Activated CD8-positive, alpha-beta memory T cell treated with anti-CD3 and anti-CD28 coated beads, Interleukin-2, amount 50 U/mL, for 4 hours (primary cell): ENCODE measurements at regions not wholly inside any gene's neighbourhood (a gene's known extent, or its start where the extent isn't known, plus 50 kb on each side); places are given as distances from the start of the nearest gene placed in this dataset.

Source experiments
- DNase-seq: peaks from one replicate; pipeline ENCODE4 v3.0.0-alpha.2; 2020

DNA sequence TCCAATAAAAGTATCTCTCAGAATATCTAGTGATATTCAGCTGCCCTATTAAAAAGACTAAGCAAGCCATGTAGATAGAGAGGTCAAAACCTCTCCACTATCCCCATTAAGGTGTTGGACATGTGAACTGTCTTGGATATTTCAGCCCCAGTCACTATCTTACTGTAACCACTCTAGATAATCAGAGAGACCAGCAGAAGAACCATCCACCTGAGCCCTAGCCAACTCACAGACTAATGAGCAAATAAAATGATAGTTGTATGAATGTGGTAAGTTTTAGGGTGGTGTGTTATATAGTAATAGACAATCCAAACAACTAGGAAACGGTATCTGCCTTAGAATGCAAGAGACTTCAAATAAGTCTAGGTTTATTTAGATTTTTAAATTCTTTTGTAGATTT is 268.6 kb upstream of the KLF14 start:
- no peak for DNase-seq

DNA sequence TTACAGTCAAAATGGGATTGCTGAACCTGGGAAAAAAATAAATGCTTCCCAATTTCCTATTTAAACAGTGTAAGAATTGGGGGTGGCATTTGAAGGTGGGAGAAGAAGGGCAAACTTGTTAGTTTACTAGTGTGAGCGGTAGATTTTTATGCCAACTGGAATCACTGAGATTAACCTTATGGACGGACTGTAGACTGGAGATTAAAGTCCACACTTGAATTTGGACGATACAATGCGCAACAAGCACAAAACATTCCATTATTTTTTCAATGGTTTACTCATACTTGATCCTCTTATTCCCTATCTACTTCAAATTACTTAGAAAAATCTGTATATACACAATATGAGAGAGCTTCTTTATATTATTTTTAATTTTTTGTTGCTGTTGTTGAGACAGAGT is 269.6 kb upstream of the KLF14 start:
- no peak for DNase-seq

DNA sequence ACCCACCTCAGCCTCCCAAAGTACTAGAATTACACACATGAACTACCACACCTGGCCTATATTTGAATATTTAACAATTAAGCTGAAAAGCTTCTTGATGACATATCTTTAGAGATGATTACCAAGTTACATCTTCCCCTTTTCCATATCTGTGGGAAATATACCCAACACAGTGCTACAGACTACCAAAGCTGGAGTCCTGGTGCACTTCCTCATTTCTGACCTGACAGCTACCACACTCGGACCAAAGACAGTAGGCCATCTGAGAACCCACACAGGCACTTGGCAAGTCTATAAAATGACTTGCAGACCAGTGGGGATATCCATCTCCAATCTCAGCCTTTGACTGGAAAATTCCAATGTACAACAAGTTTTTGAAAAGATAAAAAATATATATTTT is 270.4 kb upstream of the KLF14 start:
- no peak for DNase-seq

DNA sequence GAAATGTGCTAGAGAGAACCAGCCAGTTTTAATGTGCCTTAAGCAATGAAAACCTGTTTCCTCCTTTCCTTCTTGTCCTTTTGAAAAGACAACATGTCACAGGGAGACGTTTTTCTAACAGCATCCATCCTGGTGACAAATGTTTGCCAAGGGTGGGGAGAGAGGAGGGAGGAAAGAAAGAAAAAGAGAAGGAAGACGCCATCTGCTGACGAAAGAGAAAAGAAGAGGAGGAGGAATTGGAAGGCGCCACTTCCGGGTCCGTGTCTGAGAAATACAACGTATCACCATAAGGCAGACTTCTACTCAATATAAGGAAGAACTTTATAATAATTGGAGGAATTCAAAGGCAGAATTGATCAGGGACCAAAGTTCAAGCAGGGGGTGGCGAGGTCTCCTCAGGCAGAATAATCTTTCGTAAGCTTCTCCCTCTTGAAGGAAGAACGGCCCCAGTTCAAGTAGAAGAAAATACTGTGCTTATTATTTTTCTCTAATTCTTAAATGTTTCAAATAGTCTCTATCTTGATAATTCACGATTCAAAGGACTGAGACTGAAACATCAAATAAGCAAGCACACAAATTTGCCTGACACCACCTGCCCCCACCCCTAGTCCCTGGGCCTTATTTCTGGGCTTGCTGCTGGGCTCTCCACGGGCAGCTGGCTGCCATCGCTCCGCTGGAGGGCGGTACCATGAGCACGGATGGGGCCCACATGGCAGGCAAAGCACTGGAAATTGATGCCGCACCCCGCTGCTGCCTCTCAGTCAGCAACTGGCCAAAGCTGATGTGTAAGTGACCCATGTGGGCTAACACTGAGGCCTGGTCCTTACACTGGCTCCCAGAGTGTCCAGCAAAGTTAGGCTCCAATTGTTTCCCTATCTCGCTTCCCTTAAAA is 273.7 kb upstream of the KLF14 start:
- DNase-seq: peak; percentile 53

DNA sequence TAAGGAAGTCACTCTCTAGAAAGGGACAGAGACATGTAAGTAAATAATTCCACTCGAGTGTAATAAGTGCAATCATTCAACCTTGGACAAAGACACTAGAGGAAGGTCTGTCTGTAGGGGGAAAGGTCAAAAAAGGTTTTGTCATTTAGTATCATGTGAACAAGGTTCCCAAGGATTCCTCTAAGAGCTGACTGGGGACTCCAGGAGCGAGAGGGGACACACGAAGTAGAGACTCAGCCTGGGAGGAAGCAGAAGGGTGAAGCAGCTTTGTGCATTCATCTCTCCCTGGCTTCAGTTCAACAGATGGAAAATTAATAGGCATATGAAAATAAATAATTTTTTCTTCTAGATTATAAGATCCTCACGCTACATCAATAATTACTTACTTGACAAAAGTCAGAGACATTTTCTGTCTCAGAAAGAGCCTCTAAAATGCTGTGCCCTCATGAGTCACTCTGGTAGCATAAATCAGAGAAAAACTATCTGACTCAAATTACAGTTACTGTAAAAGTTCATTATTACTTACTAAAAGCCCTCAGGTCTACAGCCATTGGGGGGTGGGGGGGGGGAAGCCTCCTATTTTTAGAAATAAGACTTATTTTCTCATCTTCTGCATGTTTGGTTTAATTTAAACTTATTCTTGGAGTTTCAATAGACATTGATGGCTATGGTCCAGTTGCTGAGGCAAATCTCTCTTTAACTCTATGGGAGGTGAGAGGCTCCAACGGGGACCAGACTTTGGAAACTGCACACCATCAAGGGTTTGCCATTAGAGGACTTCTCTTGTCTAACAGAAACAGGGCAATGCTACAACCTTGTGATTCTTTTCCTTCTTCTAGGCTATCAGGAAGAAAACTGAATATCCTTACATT is 275.1 kb upstream of the KLF14 start:
- DNase-seq: no peak

DNA sequence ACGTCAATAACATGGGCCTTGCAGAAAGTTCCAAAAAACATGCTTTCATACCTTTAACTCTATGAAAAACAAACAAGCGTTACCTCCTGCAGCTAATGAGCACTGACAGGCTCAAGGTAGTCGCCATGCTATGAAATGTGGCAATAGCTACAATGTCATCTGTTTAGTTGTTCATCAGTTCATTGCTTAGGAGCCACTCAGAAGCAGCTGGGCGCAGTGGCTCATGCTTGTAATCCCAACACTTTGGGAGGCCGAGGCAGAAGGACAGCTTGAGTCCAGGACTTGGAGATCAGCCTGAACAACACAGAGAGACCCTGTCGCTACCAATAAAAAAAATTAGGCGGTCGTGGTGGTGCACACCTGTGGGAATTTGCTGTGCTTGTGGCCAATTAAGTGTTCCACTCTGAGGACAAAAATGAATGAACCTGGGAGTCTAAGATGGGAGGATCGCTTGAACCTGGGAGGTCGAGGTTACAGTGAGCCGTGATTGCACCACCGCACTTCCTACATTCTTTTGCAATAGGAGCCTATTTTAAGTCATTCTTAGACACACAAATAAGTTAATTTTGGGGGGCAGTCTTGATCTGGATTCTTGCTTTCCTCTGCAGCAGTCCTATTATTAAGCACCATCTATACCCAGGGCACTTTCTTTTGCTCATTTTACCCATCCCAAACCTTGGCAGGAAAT is 276.2 kb upstream of the KLF14 start:
- DNase-seq: no peak

DNA sequence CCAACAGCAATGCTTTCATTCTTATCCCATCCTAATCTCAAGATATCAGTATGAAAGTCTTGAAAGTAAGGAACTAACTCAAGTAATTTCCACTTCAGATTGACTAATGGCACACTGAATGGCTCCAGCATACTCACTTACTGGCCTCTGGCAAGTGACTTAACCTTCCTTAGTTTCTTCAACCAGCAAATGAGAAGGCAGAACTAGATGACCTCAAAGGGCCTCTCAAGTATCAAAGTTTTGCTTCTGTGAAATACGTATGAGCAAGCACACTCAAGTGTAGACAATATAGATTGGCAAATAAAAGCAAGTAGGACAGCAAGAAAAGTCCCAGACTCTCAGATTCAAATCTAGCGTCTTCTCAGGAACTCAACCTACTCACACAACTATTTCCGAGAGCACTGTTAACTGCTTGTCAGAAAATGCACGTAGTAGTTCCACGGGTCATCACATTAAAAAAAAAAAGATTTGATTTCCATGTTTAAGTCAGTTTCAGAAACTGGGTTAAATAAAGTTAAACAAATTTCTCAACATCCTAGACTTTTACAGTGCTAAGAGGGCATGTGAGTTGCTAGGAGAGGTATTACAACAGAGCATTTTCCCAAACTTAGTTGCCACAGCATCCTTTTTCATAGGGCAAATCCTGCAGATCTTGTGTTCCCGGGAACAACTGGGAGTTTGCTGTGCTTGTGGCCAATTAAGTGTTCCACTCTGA is 276.9 kb upstream of the KLF14 start:
- no peak for DNase-seq

DNA sequence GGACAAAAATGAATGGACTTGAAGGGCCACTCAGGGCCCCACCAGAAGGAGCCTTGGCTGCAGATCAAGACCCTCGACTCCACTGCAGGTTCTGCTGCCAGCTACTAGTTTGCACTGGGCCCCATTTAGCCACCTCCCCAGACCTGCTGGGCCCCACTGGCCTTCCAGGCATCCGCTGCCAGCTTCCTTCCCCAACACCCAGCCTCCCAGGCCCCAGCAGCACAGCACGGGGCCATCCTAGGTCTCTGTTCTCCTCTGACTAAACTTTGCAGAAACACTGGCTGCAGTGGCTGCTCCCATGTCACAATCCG is 277.4 kb upstream of the KLF14 start:
- DNase-seq: no peak

DNA sequence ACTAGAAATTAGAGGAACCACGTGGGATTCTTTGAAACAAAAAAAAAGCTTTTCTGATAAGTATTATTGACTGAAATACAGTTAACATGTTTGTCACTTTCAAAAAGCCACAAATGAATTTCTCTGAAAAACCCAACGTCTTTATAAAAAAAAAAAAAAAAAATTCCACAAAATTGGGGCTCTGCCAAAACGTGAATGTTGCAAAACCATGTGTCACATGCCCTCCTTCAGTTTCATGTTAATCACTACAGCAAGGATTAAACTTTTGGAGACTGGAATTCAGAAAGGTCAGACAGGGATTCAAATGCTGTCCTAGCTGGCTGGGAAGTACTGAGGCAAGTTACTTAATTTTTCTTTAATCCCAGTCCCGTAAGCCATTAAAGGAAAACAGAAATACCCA is 278.0 kb upstream of the KLF14 start:
- no peak for DNase-seq

DNA sequence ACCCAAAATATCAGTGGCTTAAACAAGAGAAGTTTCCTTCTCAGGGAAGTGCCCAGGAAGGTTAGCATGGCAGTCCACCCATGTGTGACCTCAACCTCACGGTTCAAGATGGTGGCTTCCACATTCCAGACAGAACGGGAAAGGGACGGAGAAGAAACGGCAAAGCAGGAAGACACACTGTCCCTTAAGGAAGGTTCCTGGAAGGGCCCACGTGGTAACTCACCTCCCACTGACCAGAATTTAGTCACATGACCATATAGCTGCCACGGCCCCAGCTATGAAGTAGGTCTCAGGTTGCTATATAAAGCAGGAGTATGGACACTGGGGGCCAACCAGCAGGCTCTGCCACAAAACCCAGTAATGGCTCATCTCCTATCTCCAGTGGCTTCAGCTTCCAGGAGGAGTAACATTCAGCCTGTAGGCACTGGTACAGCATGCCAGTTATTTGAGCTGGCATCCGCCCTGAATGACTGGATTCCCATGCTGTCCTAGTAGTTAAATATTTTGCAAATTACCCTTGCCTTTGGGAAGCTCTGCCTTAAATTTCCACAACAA is 278.5 kb upstream of the KLF14 start:
- no peak for DNase-seq

DNA sequence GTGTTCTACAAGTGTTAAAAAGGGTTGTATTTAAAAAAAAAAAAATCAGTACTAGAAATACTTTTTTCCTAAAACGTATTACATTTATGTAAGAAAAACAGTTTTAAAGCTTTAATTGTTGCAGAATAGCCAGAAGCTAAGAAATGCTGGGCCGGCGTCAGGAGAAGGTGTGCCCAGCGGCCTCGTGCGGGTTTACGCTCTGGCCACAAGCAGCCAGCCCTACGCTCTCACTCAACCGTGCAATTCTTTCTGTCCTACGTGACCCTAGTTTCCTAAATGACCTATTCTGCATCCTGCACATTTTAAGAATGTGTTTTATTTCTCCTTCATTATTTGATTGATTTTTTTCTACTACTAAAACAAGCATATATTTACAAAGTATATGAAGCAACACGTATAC is 279.7 kb upstream of the KLF14 start:
- DNase-seq: no peak

DNA sequence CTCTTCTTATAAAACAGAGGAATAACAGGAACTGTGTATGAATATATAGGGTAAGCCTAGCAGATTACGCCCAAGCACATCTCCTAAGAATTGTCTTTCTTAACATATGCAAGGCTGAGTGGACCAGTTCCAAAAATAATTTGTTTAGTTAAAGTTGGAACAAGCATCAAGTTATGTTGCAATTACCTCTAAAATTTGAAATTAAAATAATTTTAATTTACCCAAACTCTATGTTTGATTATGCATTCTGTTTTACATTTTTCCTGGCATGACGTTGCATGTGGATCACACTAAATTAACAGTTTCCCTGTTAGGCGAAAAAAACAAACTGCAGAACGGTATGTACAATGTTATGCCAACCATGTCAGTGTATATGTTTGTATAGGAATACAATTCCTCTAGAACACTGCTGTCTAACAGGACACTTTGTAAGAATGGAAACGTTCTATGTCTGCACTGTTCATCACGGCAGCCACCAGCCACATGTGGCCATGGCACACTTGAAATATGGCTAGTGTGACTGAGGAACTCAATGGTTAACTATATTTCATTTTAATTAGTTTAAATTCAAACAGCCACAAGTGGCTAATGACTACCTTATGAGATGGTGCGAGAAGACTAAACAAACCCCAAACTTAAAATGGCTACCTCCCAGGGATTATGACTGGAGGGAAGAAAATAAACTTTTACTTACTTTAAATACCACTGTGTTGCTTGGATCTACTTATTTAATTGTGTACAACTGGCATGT is 281.1 kb upstream of the KLF14 start:
- DNase-seq: no peak

DNA sequence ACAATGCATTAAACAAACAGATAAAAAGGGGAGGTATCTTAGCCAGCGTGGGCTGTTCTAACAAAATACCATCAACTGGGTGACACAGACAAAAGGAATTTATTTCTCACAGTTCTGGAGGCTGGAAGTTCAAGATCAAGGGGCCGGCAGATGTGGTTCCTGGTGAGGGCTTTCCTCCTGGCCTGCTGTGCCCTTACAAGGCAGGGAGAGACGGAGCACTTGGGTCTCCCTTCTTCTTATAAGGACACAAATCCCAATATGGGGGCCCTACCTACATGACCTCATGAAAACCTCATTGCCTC is 281.6 kb upstream of the KLF14 start:
- DNase-seq: no peak

DNA sequence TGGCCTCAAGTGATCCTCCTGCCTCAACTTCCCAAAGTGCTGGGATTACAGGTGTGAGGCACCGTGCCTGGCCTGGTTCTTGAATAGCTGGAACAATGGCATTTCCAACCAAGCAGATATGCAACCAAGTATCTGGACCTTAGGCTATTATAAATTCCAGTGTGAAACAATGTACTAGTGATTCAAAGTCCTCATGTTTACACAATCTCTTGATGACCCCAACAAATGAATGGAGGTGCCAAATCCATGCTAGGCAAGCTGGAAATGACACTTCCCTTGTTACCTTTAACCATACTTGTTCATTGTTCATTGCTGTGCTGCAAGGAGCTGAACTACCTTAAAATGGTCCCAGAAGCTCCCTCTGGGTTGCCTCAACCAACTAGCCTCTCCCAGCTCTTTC is 282.2 kb upstream of the KLF14 start:
- DNase-seq: no peak

DNA sequence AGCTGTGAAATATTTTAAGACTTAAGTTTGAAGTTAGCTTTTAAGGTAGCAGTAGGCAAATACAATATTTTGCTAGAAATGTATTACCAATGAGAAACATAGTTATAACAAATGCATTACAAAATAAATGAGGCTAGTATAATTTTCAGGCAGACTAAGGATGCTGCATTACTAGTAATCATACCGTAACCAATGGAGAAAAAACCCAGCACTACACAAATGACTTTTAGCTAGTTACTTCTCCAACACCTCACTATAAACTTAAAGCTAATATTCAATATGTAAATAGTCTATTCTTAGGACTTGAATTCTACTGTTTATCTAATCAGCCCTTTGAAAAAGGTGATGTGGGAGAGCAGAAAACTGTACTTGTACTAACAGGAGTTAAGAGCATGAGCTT is 285.3 kb upstream of the KLF14 start:
- no peak for DNase-seq

DNA sequence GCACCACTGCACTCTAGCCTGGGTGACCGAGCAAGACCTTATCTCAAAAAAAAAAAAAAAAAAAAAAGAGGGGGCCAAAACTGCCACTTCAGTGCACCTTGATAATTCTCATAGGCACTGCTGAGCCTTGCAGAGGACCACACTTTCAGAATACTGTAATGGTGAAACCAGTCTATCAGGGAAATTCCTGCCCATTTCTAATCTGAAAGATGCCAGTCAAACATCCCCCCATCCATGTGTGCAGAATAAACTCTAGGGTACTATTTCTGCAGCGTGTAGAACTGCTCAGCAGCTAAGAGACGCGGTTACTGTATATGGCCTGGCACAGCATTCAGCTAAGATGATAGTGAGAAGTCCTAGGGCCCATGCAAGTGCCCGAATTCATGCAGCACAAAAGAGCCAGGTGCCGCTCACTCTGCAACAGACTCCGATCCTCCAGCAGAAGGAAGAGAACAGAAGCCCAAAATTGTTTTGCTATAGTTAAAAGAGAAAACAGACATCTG is 286.8 kb upstream of the KLF14 start:
- no peak for DNase-seq

DNA sequence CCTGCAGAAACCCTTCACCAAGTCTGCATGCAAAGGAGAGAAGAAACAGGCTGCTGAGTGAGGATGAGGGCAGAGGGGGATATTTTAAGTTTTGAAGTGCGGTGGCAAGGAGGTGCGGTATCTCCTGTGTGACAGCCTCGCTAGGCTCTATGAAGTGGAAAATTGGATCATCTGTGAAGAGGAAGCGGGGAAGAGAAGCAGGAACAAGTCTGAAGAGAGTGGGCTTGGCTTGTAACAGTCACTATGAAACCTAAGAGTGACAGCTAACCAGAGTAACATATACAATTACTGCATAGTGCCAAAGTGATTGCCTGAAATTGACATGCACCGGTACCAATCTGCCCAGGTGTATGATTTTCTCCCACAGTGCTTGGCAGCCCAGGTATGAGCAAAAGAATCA is 287.5 kb upstream of the KLF14 start:
- no peak for DNase-seq

DNA sequence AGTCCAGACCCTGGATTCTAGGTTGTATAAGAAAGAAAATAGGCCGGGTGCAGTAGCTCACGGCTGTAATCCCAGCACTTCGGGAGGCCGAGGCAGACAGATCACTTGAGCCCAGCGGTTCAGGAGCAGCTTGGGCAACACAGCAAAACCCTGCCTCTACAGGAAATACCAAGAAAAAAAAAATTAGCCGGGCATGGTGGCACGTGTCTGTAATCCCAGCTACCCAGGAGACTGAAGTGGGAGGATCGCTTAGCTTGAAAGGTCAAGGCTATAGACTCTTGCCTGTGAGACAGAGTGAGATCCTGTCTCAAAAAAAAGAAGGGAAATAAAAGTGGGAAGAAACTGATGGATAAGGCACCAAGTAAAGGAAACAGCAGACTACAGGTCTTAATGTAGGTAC is 287.9 kb upstream of the KLF14 start:
- DNase-seq: no peak

DNA sequence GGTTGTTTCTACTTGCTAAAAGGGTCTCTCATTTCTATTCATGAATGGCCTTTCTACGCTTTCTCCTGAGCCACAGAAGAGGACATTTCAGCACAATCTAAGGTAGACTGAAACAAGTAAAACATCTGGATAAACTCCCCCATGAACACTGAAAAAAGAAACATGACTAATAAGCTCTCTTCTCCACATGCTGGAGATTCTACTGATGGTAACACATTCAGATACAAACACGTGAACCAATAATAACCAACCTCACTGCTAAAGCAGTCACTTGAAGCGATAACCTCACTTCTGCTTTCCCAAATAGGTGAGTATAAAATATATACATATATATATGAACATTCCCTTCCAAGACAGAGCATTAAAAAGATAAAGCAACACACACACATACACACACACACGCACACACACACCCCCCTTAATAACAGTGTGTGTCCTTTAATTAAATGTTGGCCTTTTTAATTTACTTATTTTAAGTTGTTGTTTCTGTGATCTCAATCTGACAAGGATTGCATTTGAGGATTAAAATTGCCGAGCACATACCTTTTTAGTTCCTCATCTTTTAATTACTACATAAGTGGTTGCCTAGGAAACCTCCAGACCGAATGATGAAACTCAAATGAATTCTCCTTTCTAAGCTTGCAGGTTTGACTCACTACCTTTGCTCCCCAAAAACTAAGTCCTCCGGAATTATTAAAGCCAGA is 292.4 kb upstream of the KLF14 start:
- no peak for DNase-seq

DNA sequence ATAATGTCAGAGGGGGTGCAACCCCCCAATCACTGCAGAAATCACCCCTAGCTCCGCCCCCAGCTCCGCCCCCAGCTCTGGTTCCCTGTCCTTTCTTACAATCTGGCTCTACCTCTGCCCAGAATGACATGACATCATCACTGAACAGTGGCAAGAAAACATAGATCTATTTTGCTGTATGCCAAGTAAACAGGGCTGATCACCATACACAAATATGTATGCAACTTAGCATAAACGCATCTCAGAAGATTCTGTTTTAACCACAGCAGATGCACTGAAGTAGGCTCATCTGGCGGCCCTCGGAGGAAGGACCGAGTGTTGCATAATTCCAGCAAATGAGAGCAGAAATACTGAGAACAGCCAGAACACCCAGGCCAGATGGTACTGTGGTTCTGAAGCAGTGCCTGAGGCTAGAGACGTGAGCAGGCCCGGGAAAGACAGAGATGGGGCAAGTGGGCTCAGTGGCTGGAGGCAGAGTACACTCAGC is 293.3 kb upstream of the KLF14 start:
- peak; percentile 38 for DNase-seq

DNA sequence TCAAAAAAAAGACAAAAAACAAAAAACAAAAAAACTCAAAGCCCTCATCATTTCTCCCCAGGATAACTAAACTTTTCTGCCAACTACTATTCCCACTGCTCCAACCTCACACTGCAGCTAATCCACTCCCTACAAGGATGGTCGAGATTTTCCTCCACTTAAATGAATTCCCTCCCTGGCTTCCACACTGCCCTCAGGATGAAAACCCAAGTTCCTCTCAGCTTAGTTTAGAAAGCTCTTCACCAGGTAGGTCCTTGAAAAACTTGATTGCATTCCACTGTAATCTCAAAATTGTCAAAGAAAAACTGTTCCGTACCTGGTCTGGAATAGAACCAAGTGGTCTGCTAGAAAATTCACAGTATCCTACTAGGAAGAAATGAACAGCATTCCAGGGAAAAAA is 294.3 kb upstream of the KLF14 start:
- no peak for DNase-seq
